Pulmonary artery endothelial cell (primary cell): ENCODE measurements at regions not wholly inside any gene's neighbourhood (a gene's known extent, or its start where the extent isn't known, plus 50 kb on each side); places are given as distances from the start of the nearest gene placed in this dataset.

ENCODE experiments used
- DNase-seq: peaks from one replicate; pipeline ENCODE4 v3.0.0-alpha.2; 2011; ENCODE audit warnings: low read depth, low spot score

- DNase-seq, result no peak
Observed at GRCh38 chr11:121944556-121945230, 171.3 kb downstream of the BLID start.

DNA sequence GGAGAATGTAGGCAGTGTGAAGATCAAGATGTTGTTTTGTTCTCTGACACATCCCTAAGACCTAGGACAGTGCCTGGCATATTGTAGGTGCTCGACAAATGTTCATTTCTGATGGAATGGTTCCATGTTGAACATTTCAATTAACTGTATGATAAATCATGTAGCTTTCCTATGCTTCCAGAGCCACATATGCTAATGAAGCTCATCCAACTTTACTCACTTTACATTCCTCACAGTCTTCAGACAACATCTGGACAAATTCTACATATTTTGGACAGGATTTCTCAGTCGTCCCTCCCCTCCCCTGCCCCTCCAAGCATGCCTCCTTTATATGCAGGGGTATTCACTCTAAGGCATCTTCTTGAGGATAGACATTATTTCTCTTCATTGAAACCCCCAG lies 177.9 kb downstream of the BLID start:
- DNase-seq, result no peak

GRCh38 chr11:121936781-121937447 lies 179.1 kb downstream of the BLID start:
- no peak for DNase-seq

GRCh38 chr11:121936370-121936769 lies 179.6 kb downstream of the BLID start:
- no peak for DNase-seq

DNA sequence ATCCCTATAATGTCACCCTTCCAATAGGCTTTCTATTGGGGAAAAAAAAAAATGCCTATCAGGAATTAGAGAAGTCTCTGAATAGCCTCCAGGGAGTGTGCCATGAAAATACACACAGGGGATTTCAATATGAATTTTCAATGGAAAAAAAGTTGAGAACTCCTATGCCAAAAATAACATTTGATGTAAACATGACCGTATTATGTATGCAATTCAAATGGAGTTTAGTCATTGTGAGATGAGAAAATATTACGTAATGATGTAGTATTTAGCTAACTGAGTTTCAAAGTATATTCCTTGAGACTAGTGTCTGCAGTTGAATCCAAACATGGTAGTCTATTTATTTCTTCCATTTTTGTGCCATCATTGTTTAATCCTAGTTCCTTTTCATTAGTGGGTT lies 182.3 kb downstream of the BLID start:
- DNase-seq, result no peak

- no peak for DNase-seq
Observed at GRCh38 chr11:121933294-121933693, 182.7 kb downstream of the BLID start.

GRCh38 chr11:121932646-121933185 lies 183.3 kb downstream of the BLID start:
- no peak for DNase-seq

DNA sequence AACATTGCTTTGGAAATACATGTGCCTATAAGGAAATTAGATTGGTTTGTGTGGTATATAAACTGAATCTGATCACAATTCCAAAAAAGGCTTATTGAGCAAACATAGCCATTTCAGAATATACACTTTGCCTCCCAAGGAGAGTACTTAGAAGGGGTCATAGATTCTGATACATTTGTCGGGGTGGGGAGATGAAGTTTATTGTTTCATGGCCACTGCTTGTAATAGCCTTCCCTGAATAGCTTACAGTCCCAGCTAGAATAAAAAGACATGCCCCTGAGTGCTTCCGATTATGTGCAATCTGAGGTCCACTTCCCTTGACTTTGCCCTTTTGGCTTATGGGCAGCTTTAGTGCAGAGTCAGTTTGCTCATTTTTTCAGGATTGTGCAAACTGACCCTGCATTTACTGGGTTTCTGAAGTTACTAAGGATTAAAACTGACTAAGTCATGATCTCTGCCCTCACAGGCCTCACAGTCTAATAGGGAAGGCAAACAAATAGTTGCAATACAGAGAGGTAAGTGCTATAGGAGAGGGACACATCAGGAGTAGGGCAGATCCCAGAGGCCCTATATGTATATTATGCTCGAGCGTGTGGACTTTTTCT lies 184.2 kb downstream of the BLID start:
- no peak for DNase-seq

DNA sequence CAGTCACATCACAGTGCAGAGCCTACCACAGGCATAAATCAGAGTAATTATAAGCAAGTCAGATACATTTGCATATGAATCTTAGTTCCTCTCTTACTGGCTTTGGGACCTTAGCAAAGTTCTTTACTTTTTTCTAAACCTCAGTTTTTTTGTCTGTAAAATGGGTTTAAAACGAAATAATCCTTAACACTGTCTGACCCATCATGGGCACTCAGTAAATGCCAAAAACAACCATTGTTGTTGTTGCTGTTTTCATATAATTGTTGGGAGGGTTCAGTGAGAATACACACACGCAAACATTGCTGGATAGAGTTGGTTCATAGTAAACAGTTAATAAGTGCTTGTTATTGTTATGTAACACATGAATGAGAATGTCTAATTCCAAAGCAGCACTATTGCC lies 184.9 kb downstream of the BLID start:
- no peak for DNase-seq

DNA sequence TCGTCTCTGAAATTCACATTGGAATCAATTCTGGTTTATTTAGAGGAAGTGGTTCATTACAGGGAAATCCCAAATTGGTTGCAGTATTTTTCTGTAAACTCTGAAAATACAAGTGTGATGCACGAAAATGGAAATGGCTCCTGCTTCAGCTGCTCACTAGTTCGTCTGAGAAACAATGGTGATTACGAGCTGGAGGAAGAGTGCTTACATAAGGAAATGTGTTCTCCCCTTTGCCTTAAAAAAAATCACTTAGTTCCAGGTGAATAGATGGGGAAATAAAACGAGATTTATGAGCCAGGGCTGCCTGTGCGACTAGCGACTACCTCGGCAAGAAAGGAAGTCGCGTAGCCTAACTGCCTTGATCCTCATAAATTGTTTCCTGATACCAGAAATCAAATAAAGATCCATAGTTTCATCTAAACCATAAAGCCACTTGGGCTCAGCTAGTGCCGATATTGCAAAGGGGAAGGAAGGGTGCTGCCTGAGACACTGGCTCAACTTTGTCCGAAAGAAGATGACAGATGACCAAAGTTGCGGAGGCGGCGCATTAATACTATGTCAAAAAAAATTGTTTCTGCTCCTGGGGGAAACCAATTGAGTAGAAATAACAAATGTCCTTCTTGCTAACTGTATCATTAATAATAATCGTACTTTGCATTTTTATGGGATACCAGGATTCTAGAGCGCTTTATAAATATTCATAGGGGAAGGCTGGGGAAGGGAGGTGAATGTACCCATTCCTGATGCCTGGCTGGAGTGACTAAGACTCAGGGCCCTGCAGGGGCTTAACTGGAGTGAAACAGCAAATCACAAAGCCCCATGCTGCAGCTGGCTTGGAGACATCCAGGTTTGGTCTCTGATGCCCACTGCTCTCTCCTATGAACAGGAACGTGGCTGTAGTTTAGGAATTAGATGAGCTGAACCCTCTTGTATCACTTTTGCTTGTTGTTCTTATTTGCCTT lies 185.7 kb downstream of the BLID start:
- no peak for DNase-seq

DNA sequence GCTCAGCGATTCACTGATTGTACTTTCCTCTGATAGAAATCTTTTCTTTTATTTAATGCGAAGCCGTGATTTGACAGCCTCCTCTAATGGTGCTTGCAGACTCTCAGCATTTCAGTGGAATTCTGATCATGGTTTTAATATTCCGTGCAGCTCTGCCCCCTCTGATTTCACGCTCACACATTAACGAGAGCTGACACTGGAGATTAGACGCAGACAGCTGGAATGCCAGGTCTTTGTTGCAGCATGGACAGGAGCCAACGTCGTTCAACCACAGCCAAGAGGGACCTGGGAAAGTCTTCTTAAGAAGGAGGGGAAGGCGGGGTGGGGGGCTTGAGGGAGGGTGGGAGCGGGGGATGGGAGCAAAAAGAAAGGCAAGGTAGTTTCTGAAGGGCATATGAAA lies 186.4 kb downstream of the BLID start:
- no peak for DNase-seq

DNA sequence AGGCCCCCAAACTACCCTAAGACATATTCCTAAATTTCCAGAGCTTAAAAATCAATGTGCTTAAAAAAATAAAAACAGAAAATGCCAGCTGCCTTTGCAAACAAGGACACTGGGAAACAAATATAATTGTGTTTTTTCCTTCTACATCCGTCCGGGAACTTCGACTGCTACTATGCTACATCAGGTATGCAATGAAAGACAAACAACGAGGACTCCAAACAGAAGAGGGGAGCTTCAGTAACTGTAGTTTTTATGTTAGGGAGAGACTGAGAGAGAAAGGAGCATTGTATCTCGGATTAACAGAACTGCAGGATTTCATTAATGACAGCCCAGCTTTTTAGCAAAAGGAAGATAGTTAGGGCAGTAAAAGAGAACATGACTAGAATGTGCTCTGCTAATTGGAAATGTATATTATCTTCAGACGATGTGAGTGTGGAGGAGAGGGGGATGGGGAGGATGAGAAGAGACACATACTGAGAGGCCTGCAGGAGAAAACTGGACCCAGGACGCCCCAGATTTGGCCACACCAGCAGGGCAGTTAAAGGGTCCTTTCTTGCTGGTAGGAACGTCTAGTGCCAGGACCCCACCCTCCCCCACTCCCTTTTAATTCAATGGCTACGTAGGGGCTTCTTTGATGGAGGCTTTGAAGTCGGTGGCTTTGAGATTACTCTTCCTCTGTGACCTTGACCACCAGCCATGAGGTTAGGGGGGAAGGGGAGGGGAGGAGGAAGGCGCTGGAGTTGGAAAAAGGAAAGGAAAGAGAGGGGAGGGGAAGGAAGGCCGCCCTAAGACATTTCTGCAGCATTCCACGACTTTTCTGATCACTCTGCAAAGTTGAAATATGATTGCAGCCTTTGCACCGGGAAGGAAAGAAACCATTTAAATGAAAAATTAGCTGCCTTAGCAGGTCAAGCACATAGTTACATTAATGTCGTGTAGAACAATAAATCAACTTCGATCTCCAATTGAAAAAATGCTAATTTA lies 187.1 kb downstream of the BLID start:
- DNase-seq, result no peak

DNA sequence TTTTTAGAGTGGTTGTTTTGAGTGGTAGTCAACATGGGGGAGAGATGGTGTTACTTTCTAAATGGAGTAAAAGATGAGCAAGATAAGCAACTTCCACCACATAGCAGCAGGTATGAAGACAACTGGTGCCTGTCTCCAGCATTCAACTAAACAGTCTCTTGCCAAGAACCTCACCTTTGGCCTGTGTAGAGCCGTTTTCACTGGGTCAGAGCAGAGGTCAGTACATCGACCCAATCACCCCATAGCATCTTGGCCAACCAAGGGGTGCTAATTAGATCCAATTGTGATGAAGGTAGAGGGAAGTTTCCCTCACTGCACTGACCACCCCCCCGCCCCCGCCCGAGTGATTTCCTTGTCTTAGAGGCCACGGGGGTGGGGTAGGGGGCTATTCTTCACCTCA lies 188.2 kb downstream of the BLID start:
- no peak for DNase-seq

DNA sequence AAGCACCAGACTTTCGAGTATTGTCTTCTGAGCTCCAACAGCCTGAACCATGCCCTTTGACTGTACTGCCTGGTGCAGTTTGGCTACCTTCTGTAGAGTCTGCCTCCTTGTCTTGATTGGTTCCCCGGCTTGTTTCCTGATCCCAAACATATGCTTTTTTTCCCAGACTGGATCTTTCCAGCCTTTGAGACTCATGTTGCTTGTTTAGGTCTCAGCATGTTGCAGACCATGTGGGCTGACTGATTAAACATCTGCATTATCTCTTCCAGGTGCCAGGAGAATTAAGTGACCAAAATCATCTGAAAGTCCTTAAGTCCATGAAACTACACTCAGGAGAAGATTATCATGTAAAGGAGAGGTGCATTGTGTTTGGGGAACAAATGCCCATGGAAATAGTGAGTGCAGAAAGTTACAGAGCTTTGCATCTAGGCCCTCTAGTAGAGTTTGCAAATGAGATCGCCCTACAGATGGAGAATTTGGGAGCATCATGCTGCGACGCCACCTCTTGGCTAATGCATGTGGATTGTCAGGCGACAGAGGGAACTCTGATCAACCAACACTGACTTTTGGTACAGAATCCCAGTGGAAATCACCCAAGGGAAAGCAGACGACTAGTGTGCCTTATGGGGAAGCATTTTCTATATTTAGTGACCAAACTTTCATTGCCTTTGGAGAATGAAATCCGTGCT lies 188.8 kb downstream of the BLID start:
- no peak for DNase-seq

GRCh38 chr11:121924191-121924590 lies 191.8 kb downstream of the BLID start:
- no peak for DNase-seq

DNA sequence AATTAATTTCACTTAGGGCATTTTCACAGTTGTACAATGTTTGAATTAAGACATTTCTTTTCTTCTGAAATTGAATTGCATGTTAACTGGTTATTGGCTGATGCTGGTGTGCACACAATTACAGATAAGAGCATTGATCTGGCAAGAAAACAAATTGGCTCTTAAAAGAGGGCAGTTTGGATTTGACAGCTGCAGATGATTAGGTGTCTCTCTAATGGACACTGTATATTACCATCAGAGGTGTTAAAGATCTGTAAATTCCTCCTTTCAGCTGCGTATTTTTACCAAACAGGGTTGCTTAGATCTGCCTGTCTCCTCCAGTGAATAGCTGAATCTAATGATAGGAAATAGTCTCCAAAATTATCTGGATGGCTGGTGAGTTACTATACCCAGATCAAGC lies 198.5 kb downstream of the BLID start:
- DNase-seq, result no peak

DNA sequence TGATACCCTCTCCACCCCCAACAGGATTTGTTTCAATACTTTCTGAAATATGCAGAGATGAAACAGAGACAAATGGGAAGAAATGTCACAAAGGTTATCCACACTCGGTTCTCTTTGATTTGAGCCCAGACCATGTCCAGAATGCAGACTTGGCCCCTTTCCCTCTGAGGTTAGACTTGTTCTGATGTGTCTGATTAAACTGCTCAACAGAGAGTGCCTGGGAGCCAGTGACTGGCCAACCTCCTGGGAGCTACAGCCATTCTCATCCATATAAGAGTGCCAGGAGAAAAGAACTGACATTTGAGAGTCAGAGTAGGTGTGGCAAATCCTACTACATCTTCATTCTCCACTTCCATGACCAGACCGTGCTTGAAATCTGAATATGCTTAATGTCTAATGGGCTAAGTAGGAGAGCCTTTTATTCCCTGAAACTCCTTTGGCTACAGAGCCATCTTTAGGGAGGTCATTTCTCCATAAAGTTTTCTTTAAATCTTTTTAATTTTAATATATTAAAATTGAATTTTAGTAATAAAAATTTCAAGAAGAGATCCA lies 201.4 kb downstream of the BLID start:
- no peak for DNase-seq

DNA sequence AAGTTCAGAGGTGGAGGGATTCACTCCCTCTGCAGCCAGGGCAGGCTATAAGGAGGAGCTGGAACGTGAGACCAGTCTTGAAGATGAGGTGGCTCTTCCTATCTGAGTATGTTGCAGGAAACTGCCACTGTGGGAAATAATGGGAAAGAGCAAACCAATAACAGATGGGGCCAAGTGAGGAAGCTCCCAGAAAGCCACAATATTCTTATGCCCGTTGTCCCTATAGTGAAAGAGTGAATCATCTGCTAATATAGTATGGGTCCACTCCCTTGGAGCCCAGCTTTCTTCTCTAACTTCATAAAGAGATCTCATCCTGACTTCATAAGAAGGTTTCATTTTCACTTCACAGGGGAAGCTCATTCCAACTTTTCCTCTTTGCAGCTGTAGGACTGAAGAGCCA lies 206.4 kb downstream of the BLID start:
- no peak for DNase-seq

GRCh38 chr11:121907379-121907778 lies 208.6 kb downstream of the BLID start:
- DNase-seq, result no peak
